NT2/D1 (cell line): ENCODE measurements at regions not wholly inside any gene's neighbourhood (a gene's known extent, or its start where the extent isn't known, plus 50 kb on each side); places are given as distances from the start of the nearest gene placed in this dataset.

Experiments
- DNase-seq: peaks from one replicate; pipeline ENCODE4 v3.0.0-alpha.2; 2011; ENCODE audit warnings: low read depth, low spot score
- H3K27me3 ChIP-seq: 2 replicates; pipeline ENCODE4 v1.6.0; 2011; ENCODE audit warnings: mild to moderate bottlenecking; ENCODE audit not compliant: insufficient read length, insufficient read depth
- H3K36me3 ChIP-seq: 2 replicates; pipeline ENCODE4 v1.6.1; 2011; ENCODE audit warnings: mild to moderate bottlenecking, low read length, mixed read lengths; ENCODE audit not compliant: insufficient read depth, insufficient read length
- H3K4me1 ChIP-seq: 2 replicates; pipeline ENCODE4 v1.5.1; 2011; ENCODE audit not compliant: insufficient read depth, insufficient read length
- H3K4me3 ChIP-seq: 2 replicates; pipeline ENCODE4 v1.5.1; 2011; ENCODE audit warnings: low read depth; ENCODE audit not compliant: insufficient read length
- H3K9ac ChIP-seq: 2 replicates; pipeline ENCODE4 v1.6.0; 2011; ENCODE audit warnings: low read depth; ENCODE audit not compliant: insufficient read length
- H3K9me3 ChIP-seq: 2 replicates; pipeline ENCODE4 v1.5.1; 2011; ENCODE audit warnings: mild to moderate bottlenecking, low read length; ENCODE audit not compliant: insufficient read depth
- SUZ12 ChIP-seq: IDR thresholded peaks from 2 replicates; pipeline ENCODE4 v1.6.1; 2011; ENCODE audit not compliant: insufficient read length, insufficient read depth; ENCODE audit errors: extremely low read depth
- YY1 ChIP-seq: IDR thresholded peaks from 2 replicates; pipeline ENCODE4 v1.6.1; 2011; ENCODE audit not compliant: insufficient read length, insufficient read depth
- ZNF274 ChIP-seq: IDR thresholded peaks from 2 replicates; pipeline ENCODE4 v1.6.1; 2011; ENCODE audit warnings: mild to moderate bottlenecking, low read depth, low read length

- Histone ChIP-seq H3K9ac (no peak overlapping the region), H3K36me3 (no peaks in the 10 kb centered on the region), H3K27me3 (no peaks in the 10 kb centered on the region), H3K4me3 (no peak overlapping the region), H3K9me3 (no peaks in the 10 kb centered on the region), H3K4me1 (no peaks in the 10 kb centered on the region)
- no peak for DNase-seq
- no peak for TF ChIP-seq SUZ12
- no peak for TF ChIP-seq YY1
- no peak for TF ChIP-seq ZNF274
These were observed 61.3 kb upstream of the BCL9 start for GRCh38 chr1:147479864-147480564.

DNA sequence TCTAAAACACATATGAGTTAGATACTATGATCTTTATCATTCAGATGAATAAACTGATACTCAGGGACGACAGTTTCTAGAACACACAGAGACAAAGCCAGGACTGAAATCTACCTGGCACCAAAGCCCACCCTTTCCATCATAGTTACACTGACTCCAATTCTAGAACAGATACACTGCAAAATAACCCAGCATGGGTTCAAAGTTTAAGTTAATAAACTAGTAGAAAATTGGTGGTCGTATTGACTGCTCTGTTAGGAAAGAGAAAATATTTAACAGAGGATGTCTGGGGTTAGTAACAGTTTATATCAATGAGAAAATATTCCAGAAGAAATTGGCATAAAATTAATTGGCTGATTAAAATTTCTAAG, 60.8 kb upstream of the BCL9 start:
- Histone ChIP-seq H3K36me3 (no peaks in the 10 kb centered on the region), H3K4me3 (no peak overlapping the region), H3K27me3 (no peaks in the 10 kb centered on the region), H3K9me3 (no peaks in the 10 kb centered on the region), H3K4me1 (no peaks in the 10 kb centered on the region), H3K9ac (no peak overlapping the region)
- no peak for TF ChIP-seq ZNF274
- no peak for TF ChIP-seq YY1
- TF ChIP-seq SUZ12 = no peak
- DNase-seq = no peak

DNA sequence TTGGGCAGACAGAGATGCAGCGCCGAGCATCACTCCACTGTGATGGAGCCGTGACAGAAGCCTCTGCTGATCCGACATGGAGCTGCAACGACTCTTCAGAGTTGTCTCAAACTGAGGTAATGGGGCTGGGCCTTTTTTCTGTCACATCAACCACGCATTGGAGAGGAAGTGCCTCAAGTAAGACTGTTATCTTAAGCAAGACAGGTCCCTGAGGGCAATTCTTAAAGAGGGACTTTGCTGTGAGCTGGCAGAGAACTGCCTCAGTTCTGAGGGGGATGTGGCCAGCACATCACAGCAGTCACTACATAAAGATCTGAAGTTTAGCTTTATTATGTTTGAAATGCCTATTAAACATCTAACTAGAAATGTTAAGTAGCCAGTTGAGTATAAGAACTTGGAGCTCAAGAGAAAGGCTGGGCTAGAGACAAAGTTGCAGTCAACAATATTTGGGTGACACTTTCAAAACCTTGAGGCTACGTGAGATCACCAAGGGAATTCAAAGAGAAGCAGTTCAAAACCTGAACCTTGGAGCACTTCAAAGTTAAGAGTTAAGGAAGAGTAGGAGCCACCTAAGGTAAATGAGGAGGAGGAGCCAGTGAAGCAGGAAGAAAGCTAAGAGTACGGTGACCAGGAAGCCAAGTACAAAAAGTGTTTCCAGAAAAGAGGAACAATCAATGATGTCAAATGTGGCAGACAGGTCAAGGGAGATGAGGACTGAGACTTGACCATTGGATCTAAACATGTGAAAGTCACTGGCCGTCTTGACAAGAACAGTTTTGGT, 54.2 kb upstream of the BCL9 start:
- no peaks in the 10 kb centered on the region for H3K9me3 ChIP-seq
- TF ChIP-seq ZNF274 = no peak
- H3K36me3 ChIP-seq = no peaks in the 10 kb centered on the region
- no peak overlapping the region for H3K4me3 ChIP-seq
- no peak for DNase-seq
- H3K27me3 ChIP-seq = no peaks in the 10 kb centered on the region
- H3K9ac ChIP-seq = no peak overlapping the region
- H3K4me1 ChIP-seq = no peaks in the 10 kb centered on the region

DNA sequence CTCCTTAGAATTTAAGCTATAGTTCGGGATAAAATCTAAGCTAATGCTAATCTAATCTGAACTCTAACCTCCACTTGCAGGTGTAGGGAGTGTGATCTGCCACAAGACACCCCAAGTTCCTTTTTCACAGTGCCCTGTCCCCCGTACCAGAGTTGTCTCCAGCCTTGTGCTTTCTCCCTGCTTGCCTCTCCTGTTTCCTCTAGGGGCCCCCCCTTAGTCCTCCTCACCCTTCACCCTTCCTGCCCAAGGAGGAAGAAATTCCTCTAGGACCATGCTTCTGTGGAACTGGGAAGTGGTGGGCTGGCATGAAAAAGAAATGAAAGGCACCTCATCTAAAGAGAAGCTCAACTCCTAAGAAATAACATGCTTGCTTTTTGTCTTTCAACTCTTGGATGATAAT, 50.2 kb upstream of the BCL9 start:
- DNase-seq = no peak
- TF ChIP-seq YY1 = no peak
- TF ChIP-seq SUZ12 = no peak
- no peak for TF ChIP-seq ZNF274
- H3K9me3 ChIP-seq = no peaks in the 10 kb centered on the region
- no peak overlapping the region for H3K4me3 ChIP-seq
- H3K9ac ChIP-seq = no peak overlapping the region
- H3K4me1 ChIP-seq = no peaks in the 10 kb centered on the region
- H3K36me3 ChIP-seq = no peaks in the 10 kb centered on the region
- no peaks in the 10 kb centered on the region for H3K27me3 ChIP-seq
